Astrocyte of the cerebellum (primary cell): ENCODE measurements at regions not wholly inside any gene's neighbourhood (a gene's known extent, or its start where the extent isn't known, plus 50 kb on each side); places are given as distances from the start of the nearest gene placed in this dataset.

ENCODE experiments used
- DNase-seq: peaks from one replicate; pipeline ENCODE4 v3.0.0-alpha.2; 2011; ENCODE audit warnings: low read depth
- H3K4me3 ChIP-seq: 2 replicates; pipeline ENCODE4 v1.5.1; 2011; ENCODE audit warnings: mild to moderate bottlenecking, low read depth, low read length, moderate library complexity
- in situ Hi-C: cut with HindIII; loops from 2 replicates; pipeline ENCODE4 v1.10.0; 2017; ENCODE audit warnings: low sequenced_read_pairs
- TF ChIP-seq, protein P1 (sequence below): IDR thresholded peaks from 2 replicates; pipeline ENCODE4 v1.5.1; 2012; ENCODE audit warnings: low read length, low read depth, moderate library complexity, mild to moderate bottlenecking; ENCODE audit errors: missing control alignments

DNA sequence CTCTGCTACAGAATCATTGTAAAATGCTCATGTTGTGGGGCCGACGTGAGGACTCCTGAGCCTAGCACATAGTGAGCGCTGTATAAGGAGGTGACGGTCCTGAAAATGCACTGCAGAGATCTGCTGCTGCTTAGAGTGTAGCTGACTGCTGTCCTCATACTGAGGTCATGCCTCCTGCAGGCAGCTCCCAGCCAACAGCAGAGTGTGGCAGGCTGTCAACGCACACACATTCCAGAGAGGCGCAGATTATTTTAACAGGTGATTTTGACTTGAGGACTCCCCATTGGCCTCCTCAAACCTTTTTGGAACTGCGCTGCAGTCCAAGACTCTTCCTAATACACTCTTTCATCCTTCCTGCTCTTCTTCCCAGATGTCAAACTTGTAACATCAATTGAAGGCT, 119.8 kb upstream of the KCNJ6 start:
- no peak for DNase-seq
- TF ChIP-seq, protein P1, sequence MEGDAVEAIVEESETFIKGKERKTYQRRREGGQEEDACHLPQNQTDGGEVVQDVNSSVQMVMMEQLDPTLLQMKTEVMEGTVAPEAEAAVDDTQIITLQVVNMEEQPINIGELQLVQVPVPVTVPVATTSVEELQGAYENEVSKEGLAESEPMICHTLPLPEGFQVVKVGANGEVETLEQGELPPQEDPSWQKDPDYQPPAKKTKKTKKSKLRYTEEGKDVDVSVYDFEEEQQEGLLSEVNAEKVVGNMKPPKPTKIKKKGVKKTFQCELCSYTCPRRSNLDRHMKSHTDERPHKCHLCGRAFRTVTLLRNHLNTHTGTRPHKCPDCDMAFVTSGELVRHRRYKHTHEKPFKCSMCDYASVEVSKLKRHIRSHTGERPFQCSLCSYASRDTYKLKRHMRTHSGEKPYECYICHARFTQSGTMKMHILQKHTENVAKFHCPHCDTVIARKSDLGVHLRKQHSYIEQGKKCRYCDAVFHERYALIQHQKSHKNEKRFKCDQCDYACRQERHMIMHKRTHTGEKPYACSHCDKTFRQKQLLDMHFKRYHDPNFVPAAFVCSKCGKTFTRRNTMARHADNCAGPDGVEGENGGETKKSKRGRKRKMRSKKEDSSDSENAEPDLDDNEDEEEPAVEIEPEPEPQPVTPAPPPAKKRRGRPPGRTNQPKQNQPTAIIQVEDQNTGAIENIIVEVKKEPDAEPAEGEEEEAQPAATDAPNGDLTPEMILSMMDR = no peak
- in situ Hi-C loops = no loop called here
- no peak overlapping the region for H3K4me3 ChIP-seq

DNA sequence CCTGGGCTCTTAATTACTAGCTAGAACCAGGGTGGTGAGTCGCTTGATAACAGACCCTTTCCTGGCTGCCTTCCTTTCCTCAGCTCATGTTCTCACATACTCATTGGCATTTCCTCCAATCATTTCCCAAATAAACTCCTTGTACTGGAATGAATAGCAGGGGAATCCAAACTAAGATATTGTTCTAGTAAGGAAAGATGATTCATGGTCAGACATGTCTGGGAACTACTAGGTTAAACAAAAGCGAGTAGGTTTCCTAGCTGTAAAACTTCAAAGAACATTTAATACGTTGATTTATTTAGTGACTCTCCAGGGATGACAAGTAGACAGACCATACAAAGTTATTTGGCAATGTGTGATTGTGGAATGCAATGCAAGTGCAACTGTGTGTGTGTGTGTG, 121.2 kb upstream of the KCNJ6 start:
- in situ Hi-C loops = no loop called here
- DNase-seq = no peak
- H3K4me3 ChIP-seq = no peak overlapping the region
- TF ChIP-seq, protein P1 = no peak

DNA sequence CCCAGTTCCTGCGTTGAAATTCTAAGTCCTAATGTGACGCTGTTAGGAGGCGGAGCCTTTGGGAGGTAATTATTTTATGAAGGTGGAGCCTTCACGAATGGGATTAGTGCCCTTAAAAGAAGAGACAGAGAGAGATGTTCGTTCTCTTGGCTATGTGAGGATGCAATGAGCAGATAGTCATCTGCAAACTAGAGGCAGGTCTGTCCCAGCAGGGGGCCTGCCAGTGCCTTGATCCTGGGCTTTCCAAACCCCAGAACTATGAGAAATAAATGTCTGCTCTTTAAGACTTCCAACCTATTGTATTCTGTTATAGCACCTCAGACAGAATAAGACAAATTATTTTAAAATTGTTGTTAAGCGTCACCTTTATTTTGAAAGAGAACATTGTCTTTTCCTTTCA, 123.1 kb upstream of the KCNJ6 start:
- no peak overlapping the region for H3K4me3 ChIP-seq
- TF ChIP-seq, protein P1 = no peak
- in situ Hi-C loops = no loop called here
- DNase-seq = no peak

DNA sequence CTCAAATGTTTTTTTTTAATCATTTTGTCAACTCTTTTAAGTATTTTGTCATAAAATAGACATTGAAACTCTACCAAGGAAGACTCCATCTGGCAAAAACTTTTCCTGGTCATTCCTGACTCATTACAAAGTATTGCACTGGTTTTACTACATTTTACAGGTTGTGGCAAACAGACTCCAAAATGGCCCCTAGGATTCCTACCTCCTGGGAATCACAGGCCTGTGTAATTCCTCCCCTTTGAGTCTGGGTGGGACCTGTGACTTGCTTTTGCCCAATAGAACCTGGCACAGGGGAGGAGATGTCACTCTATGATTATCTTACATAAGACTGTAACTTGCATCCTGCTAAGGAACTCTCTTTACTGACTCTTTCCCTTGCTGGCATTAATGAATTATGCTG, 123.6 kb upstream of the KCNJ6 start:
- in situ Hi-C loops = no loop called here
- no peak for DNase-seq
- TF ChIP-seq, protein P1 = no peak
- H3K4me3 ChIP-seq = no peak overlapping the region

DNA sequence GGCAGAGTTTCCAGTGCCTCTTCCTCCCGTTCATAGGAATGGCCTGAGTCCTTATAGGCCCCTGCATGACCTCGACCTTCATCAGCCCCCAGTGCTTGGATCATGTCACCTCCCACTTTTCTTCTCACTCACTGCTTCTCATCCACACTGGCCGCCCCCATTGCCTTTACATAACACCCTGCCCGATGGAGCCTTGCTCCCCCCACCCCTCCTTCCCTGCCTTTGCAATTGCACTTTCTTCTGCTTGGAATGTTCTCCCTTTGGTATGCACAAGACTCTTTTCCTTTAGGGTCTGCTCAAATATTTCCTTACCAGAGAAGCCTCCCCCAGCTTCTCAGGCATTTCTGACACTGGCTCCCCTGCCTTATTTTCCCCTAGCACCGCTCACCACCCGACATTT, 125.2 kb upstream of the KCNJ6 start:
- TF ChIP-seq, protein P1 = no peak
- no peak overlapping the region for H3K4me3 ChIP-seq
- in situ Hi-C loops = no loop called here
- DNase-seq = no peak

DNA sequence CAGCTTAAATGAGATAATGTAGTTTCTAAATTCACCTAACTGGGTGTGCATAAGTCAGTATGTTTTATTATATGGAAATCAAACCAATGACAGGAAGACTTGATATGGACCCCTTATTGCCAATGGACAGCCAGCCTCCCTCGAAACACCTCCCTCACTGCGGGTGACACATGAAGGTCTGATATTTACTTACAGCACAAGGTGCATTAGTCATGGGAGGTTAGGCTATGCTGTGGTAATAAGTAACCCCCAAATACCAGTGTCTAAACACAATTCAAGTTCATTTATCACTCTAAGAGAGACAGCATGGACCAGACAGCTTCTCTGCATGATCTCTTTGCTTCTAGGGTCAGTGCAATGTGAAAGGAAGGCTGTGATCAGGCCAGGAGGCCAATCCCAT, 126.0 kb upstream of the KCNJ6 start:
- TF ChIP-seq, protein P1 = no peak
- in situ Hi-C loops = no loop called here
- DNase-seq = no peak
- no peak overlapping the region for H3K4me3 ChIP-seq

DNA sequence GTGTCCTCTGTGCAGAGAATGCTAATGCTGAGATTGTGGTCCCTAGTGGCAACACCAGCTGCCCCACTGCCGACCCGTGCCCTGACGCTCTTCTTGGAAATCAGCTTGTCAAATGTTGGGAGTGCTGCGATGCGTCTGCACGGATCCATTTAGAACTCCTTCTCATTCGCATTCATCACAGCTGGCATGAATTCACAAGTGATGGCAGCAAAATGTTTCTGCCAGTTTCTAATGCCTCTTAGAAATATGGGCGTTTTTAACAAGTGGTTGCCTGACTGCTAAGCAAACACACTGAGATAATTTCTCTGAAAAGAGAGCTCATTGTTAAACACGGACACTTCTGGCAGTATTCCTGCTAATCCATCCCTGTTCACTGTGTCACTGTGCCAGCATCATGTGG, 131.9 kb upstream of the KCNJ6 start:
- DNase-seq = no peak
- TF ChIP-seq, protein P1 = no peak
- H3K4me3 ChIP-seq = no peak overlapping the region
- in situ Hi-C loops = no loop called here
